ENCODE measurements at regions not wholly inside any gene's neighbourhood (a gene's known extent, or its start where the extent isn't known, plus 50 kb on each side); places are given as distances from the start of the nearest gene placed in this dataset.
A peak's percentile ranks its signal among the peaks of the same experiment; 100 is the strongest.

GRCh38 chr20:58109126-58109880 is 119.2 kb downstream of the ANKRD60 start:
- no peak for DNase-seq

GRCh38 chr20:58107533-58107932 is 120.9 kb downstream of the ANKRD60 start:
- DNase-seq: no peak

GRCh38 chr20:58106143-58106750 is 122.2 kb downstream of the ANKRD60 start:
- no peak for DNase-seq

- no peak for DNase-seq
Measured at GRCh38 chr20:58103961-58104360, 124.5 kb downstream of the ANKRD60 start.

GRCh38 chr20:58103517-58103904 is 124.9 kb downstream of the ANKRD60 start:
- DNase-seq: no peak

GRCh38 chr20:58102744-58103516 is 125.5 kb downstream of the ANKRD60 start:
- DNase-seq: no peak

GRCh38 chr20:58102261-58102660 is 126.2 kb downstream of the ANKRD60 start:
- DNase-seq: peak; percentile 77

- no peak for DNase-seq
Measured at GRCh38 chr20:58100731-58101356, 127.6 kb downstream of the ANKRD60 start.

- no peak for DNase-seq
Measured at GRCh38 chr20:58099956-58100730, 128.3 kb downstream of the ANKRD60 start.

- no peak for DNase-seq
Measured at GRCh38 chr20:58099291-58099935, 129.0 kb downstream of the ANKRD60 start.

- no peak for DNase-seq
Measured at GRCh38 chr20:58098571-58098970, 129.9 kb downstream of the ANKRD60 start.

GRCh38 chr20:58097943-58098342 is 130.5 kb downstream of the ANKRD60 start:
- DNase-seq: no peak

GRCh38 chr20:58097429-58097828 is 131.0 kb downstream of the ANKRD60 start:
- DNase-seq: no peak

GRCh38 chr20:58096880-58097423 is 131.5 kb downstream of the ANKRD60 start:
- DNase-seq: no peak

GRCh38 chr20:58094698-58095097 is 133.8 kb downstream of the ANKRD60 start:
- no peak for DNase-seq

- DNase-seq: no peak
Measured at GRCh38 chr20:58094160-58094559, 134.3 kb downstream of the ANKRD60 start.

GRCh38 chr20:58092871-58093270 is 135.6 kb downstream of the ANKRD60 start:
- DNase-seq: no peak

GRCh38 chr20:58092353-58092752 is 136.1 kb downstream of the ANKRD60 start:
- no peak for DNase-seq

GRCh38 chr20:58091810-58092209 is 136.6 kb downstream of the ANKRD60 start:
- DNase-seq: no peak

GRCh38 chr20:58090161-58090560 is 138.3 kb downstream of the ANKRD60 start:
- no peak for DNase-seq

GRCh38 chr20:58088625-58089024 is 139.8 kb downstream of the ANKRD60 start:
- no peak for DNase-seq

- no peak for DNase-seq
Measured at GRCh38 chr20:58088105-58088504, 140.3 kb downstream of the ANKRD60 start.
